Endodermal cell (in vitro differentiated cells): ENCODE measurements at regions not wholly inside any gene's neighbourhood (a gene's known extent, or its start where the extent isn't known, plus 50 kb on each side); places are given as distances from the start of the nearest gene placed in this dataset.

ENCODE experiments used
- DNase-seq: peaks from one replicate; pipeline ENCODE4 v3.0.0-alpha.2; 2017
- H3K27ac ChIP-seq: 2 replicates; pipeline ENCODE4 v1.5.1; 2013; ENCODE audit warnings: mild to moderate bottlenecking, low read depth, low read length, moderate library complexity
- H3K27me3 ChIP-seq: 2 replicates; pipeline ENCODE4 v1.6.1; 2013; ENCODE audit warnings: mild to moderate bottlenecking, low read length, moderate library complexity; ENCODE audit not compliant: insufficient read depth, control insufficient read depth, poor library complexity, severe bottlenecking
- H3K36me3 ChIP-seq: 2 replicates; pipeline ENCODE4 v1.7.0; 2013; ENCODE audit warnings: mild to moderate bottlenecking, low read length, moderate library complexity; ENCODE audit not compliant: control insufficient read depth, insufficient read depth
- H3K4me1 ChIP-seq: one replicate; pipeline ENCODE4 v1.7.0; 2013; ENCODE audit warnings: low read length; ENCODE audit not compliant: control insufficient read depth, insufficient read depth
- H3K4me3 ChIP-seq: 2 replicates; pipeline ENCODE4 v1.5.1; 2013; ENCODE audit warnings: mild to moderate bottlenecking, low read length, moderate library complexity
- H3K9ac ChIP-seq: 2 replicates; pipeline ENCODE4 v1.6.1; 2013; ENCODE audit warnings: mild to moderate bottlenecking, low read length, moderate library complexity; ENCODE audit not compliant: poor library complexity, severe bottlenecking; ENCODE audit errors: extremely low read depth
- H3K9me3 ChIP-seq: 2 replicates; pipeline ENCODE4 v1.6.1; 2013; ENCODE audit warnings: mild to moderate bottlenecking, low read length, moderate library complexity; ENCODE audit not compliant: control insufficient read depth
- H3K27ac Mint-ChIP-seq: 2 replicates; pipeline ENCODE4 v1.8.0; 2020; ENCODE audit warnings: mixed read lengths
- H3K27me3 Mint-ChIP-seq: 2 replicates; pipeline ENCODE4 v1.8.0; 2021; ENCODE audit warnings: mild to moderate bottlenecking, mixed read lengths; ENCODE audit not compliant: insufficient read depth
- H3K36me3 Mint-ChIP-seq: 2 replicates; pipeline ENCODE4 v1.8.0; 2020; ENCODE audit warnings: low read depth, mixed read lengths
- H3K4me1 Mint-ChIP-seq: 2 replicates; pipeline ENCODE4 v1.8.0; 2020; ENCODE audit warnings: mixed read lengths
- H3K4me3 Mint-ChIP-seq: 2 replicates; pipeline ENCODE4 v1.8.0; 2020; ENCODE audit warnings: mild to moderate bottlenecking, moderate library complexity, mixed read lengths
- H3K9me3 Mint-ChIP-seq: 2 replicates; pipeline ENCODE4 v1.8.0; 2020; ENCODE audit warnings: mild to moderate bottlenecking, mixed read lengths
- WGBS, 2 experiments: methylation state at CpG; one replicate each; pipeline versions ENCODE4 v1.1.5 to v1.1.7; 2013; ENCODE audit warnings: missing lambda C conversion rate in 2 of 2, mixed read lengths in 1 of 2; ENCODE audit not compliant: insufficient coverage in 1 of 2, insufficient read length in 1 of 2; 5-methylcytosine and 5-hydroxymethylcytosine counted together
- TF ChIP-seq, protein P1 (sequence below): fragments of 200-600 bp; sonication (generic); conservative IDR thresholded peaks from 2 replicates; pipeline ENCODE4 v1.5.0; 2021; ENCODE audit warnings: antibody characterized with exemption, mild to moderate bottlenecking

DNA sequence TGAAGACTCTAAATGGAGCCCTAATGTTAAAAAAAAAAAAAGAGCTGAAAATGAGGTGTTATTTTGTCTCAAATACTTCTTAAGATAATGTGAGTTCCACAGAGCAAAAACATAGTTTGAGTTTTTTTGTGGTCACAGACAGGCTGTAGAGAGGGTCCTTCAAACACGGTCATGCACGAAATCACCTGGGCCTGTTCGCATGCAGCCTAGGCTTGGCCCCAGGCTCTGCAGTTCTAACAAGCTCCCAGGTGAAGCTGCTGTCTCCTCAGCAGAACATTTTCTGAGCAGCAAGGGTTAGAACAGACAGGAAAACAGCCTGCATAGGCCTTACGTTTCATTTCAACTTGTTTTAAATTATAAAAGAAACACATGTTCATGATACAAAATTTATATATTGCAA is 65.4 kb upstream of the TBPL2 start:
- no peak overlapping the region for H3K4me3 ChIP-seq
- H3K36me3 Mint-ChIP-seq = no peaks in the 10 kb centered on the region
- H3K9me3 ChIP-seq = peaks cover 4% of the 10 kb centered on the region
- DNase-seq = no peak
- no peaks in the 10 kb centered on the region for H3K4me1 ChIP-seq
- no peak overlapping the region for H3K27ac Mint-ChIP-seq
- no peaks in the 10 kb centered on the region for H3K36me3 ChIP-seq
- H3K9ac ChIP-seq = no peak overlapping the region
- H3K27ac ChIP-seq = no peak overlapping the region
- H3K27me3 Mint-ChIP-seq = no peaks in the 10 kb centered on the region
- H3K4me3 Mint-ChIP-seq = no peak overlapping the region
- peaks cover 2% of the 10 kb centered on the region for H3K4me1 Mint-ChIP-seq
- H3K9me3 Mint-ChIP-seq = peaks cover 6% of the 10 kb centered on the region
- no peaks in the 10 kb centered on the region for H3K27me3 ChIP-seq
- TF ChIP-seq, protein P1, sequence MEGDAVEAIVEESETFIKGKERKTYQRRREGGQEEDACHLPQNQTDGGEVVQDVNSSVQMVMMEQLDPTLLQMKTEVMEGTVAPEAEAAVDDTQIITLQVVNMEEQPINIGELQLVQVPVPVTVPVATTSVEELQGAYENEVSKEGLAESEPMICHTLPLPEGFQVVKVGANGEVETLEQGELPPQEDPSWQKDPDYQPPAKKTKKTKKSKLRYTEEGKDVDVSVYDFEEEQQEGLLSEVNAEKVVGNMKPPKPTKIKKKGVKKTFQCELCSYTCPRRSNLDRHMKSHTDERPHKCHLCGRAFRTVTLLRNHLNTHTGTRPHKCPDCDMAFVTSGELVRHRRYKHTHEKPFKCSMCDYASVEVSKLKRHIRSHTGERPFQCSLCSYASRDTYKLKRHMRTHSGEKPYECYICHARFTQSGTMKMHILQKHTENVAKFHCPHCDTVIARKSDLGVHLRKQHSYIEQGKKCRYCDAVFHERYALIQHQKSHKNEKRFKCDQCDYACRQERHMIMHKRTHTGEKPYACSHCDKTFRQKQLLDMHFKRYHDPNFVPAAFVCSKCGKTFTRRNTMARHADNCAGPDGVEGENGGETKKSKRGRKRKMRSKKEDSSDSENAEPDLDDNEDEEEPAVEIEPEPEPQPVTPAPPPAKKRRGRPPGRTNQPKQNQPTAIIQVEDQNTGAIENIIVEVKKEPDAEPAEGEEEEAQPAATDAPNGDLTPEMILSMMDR = no peak
- 94 to 98% methylated on average over 3 to 4 of the region's 4 CpGs for WGBS, 2 experiments

DNA sequence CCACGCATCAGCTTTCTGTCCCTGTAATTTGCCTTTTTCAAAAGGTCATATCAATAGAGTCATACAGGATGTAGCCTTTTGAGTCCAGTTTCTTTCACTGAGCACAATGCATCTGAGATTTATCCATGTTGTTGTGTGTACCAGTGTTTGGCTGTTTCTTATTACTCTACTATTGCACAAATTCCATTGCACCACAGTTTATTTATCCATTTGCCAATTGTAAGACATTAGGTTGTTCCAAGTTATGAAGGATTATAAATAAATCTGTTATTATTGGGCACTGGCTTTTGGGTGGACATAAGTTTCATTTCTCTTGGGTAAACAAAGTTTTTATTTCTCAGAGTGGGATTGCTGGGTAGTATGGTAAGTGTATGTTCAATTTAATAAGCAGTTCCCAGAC is 68.3 kb upstream of the TBPL2 start:
- H3K9me3 ChIP-seq = peaks cover 11% of the 10 kb centered on the region
- no peak overlapping the region for H3K27ac ChIP-seq
- H3K4me1 ChIP-seq = no peaks in the 10 kb centered on the region
- TF ChIP-seq, protein P1 = no peak
- no peaks in the 10 kb centered on the region for H3K36me3 Mint-ChIP-seq
- WGBS, 2 experiments = 88 to 100% methylated on average over 1 of the region's 1 CpG
- H3K4me3 ChIP-seq = no peak overlapping the region
- no peak overlapping the region for H3K4me3 Mint-ChIP-seq
- H3K9me3 Mint-ChIP-seq = peaks cover 13% of the 10 kb centered on the region
- H3K27me3 ChIP-seq = no peaks in the 10 kb centered on the region
- no peak for DNase-seq
- H3K27ac Mint-ChIP-seq = no peak overlapping the region
- H3K9ac ChIP-seq = no peak overlapping the region
- no peaks in the 10 kb centered on the region for H3K36me3 ChIP-seq
- no peaks in the 10 kb centered on the region for H3K27me3 Mint-ChIP-seq
- peaks cover 2% of the 10 kb centered on the region for H3K4me1 Mint-ChIP-seq

DNA sequence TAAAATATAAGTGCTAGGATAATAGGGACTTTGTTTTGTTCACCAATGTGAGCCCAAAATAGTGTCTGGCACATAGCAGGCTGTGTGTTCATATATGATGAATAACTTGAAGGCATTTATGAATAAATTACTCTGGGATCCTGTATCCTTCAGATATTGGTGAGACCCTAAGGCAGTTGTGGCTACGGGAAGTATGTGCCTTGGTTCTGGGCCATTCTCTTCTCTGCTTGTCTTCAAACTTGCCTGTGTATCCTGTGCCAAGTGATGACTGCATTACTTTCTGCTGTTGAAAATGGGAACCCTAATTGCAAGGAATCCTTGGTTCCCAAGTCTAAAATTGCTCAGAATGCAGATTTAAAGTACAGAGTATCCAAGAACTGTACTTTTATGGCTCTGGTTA is 67.6 kb upstream of the KTN1 start:
- Histone ChIP-seq H3K27me3 (no peaks in the 10 kb centered on the region), H3K27ac (no peak overlapping the region), H3K9me3 (peaks cover 11% of the 10 kb centered on the region), H3K4me3 (no peak overlapping the region), H3K9ac (no peak overlapping the region), H3K36me3 (no peaks in the 10 kb centered on the region), H3K4me1 (no peaks in the 10 kb centered on the region)
- Mint-ChIP-seq H3K27me3 (no peaks in the 10 kb centered on the region), H3K4me3 (no peak overlapping the region), H3K27ac (no peak overlapping the region), H3K4me1 (peaks cover 2% of the 10 kb centered on the region), H3K36me3 (no peaks in the 10 kb centered on the region), H3K9me3 (peaks cover 13% of the 10 kb centered on the region)
- WGBS, 2 experiments = 86 to 97% methylated on average over 1 of the region's 1 CpG
- TF ChIP-seq, protein P1 = no peak
- no peak for DNase-seq
